K562 (cell line): ENCODE measurements at regions not wholly inside any gene's neighbourhood (a gene's known extent, or its start where the extent isn't known, plus 50 kb on each side); places are given as distances from the start of the nearest gene placed in this dataset.
A peak's percentile ranks its signal among the peaks of the same experiment; 100 is the strongest.

ENCODE experiments used
- ATAC-seq: fragments of 200-7000 bp; cut with Tn5 transposase; 3 replicates; pipeline ENCODE4 v1.9.1; 2020; ENCODE audit warnings: moderate library complexity
- BruUV-seq: library from RNA; stranded (reverse); fragments of 400-500 nt; replicated peaks from 2 replicates; lab custom pipeline; 2021; lab: Mats Ljungman, UMichigan
- CTCF ChIA-PET: fragments of 300-600 bp; formaldehyde crosslinking; extraction: SDS; loops from one replicate; lab custom pipeline; 2021; ENCODE audit warnings: low intra/inter-chr PET ratio; lab: Yijun Ruan, JAX
- POLR2A ChIA-PET: fragments of 300-600, 350-650 bp; sonication (Branson Sonifier 250); formaldehyde crosslinking; extraction: SDS; loops from one replicate; lab custom pipeline; 2021; ENCODE audit warnings: antibody characterized with exemption, inconsistent platforms; lab: Yijun Ruan, JAX
- DNase-seq, 4 experiments: peaks; one replicate each; pipeline versions ENCODE4 v3.0.0 to v3.0.0-alpha.2; 2011 to 2018; ENCODE audit warnings: low spot score in 3 of 4, mixed read lengths in 3 of 4; ENCODE audit errors: extremely low read depth in 1 of 4
- FAIRE-seq: peaks from 2 replicates; lab custom pipeline; 2011; peaks lifted over from hg19 to GRCh38; lab: Jason Lieb, UNC
- H2AFZ ChIP-seq: 2 replicates; pipeline ENCODE4 v1.6.0; 2011; ENCODE audit warnings: low read depth, low read length, control low read depth, inconsistent platforms
- H3K27ac ChIP-seq: fragments of 200-600 bp; 3 replicates; pipeline ENCODE4 v1.8.0; 2011; ENCODE audit warnings: low read depth, mild to moderate bottlenecking, control low read depth, inconsistent platforms, low read length, moderate library complexity, mixed read lengths; ENCODE audit errors: extremely low read depth
- H3K27me3 ChIP-seq, 2 experiments: fragments of 300-600 bp in 1 of 2; 2 replicates in 1 of 2; 3 replicates in 1 of 2; pipeline versions ENCODE4 v1.6.0 to v1.8.0; 2011; ENCODE audit warnings: inconsistent platforms in 2 of 2, low read length in 2 of 2, mild to moderate bottlenecking in 1 of 2, mixed read lengths in 1 of 2, moderate library complexity in 1 of 2; ENCODE audit not compliant: control insufficient read depth in 2 of 2, insufficient read depth in 2 of 2
- H3K36me3 ChIP-seq: fragments of 300-600 bp; 3 replicates; pipeline ENCODE4 v1.8.0; 2011; ENCODE audit warnings: mild to moderate bottlenecking, low read length, inconsistent platforms; ENCODE audit not compliant: control insufficient read depth, insufficient read depth
- H3K4me1 ChIP-seq, 2 experiments: fragments of 200-600 bp in 1 of 2; replicated peaks in 1 of 2; 2 replicates in 1 of 2; 3 replicates in 1 of 2; pipeline versions ENCODE4 v1.5.1 to v1.8.0; 2011; ENCODE audit warnings: inconsistent platforms in 2 of 2, low read length in 2 of 2, mild to moderate bottlenecking in 1 of 2, mixed read lengths in 1 of 2, moderate library complexity in 1 of 2; ENCODE audit not compliant: control insufficient read depth in 2 of 2, insufficient read depth in 2 of 2
- H3K4me2 ChIP-seq: 2 replicates; pipeline ENCODE4 v1.6.1; 2011; ENCODE audit warnings: low read length, control low read depth, inconsistent platforms, mixed read lengths; ENCODE audit not compliant: insufficient read depth
- H3K4me3 ChIP-seq: fragments of 200-600 bp; sonication (generic), shearing (Covaris generic); 2 replicates; pipeline ENCODE4 v1.5.1; 2016; ENCODE audit warnings: control low read depth, inconsistent platforms
- H3K79me2 ChIP-seq: fragments of 200-600 bp; 3 replicates; pipeline ENCODE4 v1.8.0; 2011; ENCODE audit warnings: low read length, inconsistent platforms; ENCODE audit not compliant: control insufficient read depth, insufficient read depth
- H3K9ac ChIP-seq, 2 experiments: 2 replicates each; pipeline versions ENCODE4 v1.6.0 to v1.6.1; 2011; ENCODE audit warnings: low read depth in 2 of 2, low read length in 2 of 2, control low read depth in 1 of 2, inconsistent platforms in 1 of 2, mild to moderate bottlenecking in 1 of 2, mixed read lengths in 1 of 2; ENCODE audit not compliant: insufficient read depth in 1 of 2
- H3K9me1 ChIP-seq: one replicate; pipeline ENCODE4 v1.6.0; 2011; ENCODE audit warnings: inconsistent platforms, mild to moderate bottlenecking, low read length, moderate library complexity; ENCODE audit not compliant: control insufficient read depth, insufficient read depth
- H3K9me3 ChIP-seq: replicated peaks from 2 replicates; pipeline ENCODE4 v1.5.1; 2011; ENCODE audit warnings: low read depth, low read length, inconsistent platforms; ENCODE audit not compliant: control insufficient read depth, insufficient read depth
- H4K20me1 ChIP-seq: replicated peaks from 2 replicates; pipeline ENCODE4 v1.6.1; 2011; ENCODE audit warnings: low read length, inconsistent platforms, mixed read lengths; ENCODE audit not compliant: control insufficient read depth, insufficient read depth
- CSDE1 ChIP-seq, 2 experiments: fragments of 450-650 bp; IDR thresholded peaks; 2 replicates each; pipeline ENCODE4 v1.6.1; 2016; ENCODE audit warnings: mild to moderate bottlenecking in 1 of 2
- MTA1 ChIP-seq: fragments of 450-650 bp; IDR thresholded peaks from 2 replicates; pipeline ENCODE4 v1.6.1; 2017; ENCODE audit warnings: borderline replicate concordance
- NR1H2 ChIP-seq: sonication (generic); formaldehyde crosslinking; IDR thresholded peaks from 2 replicates; pipeline ENCODE4 v1.4.0; 2020; ENCODE audit warnings: mild to moderate bottlenecking, missing genetic modification reagents
- RAD21 ChIP-seq, 2 experiments: fragments of 250-450 bp in 1 of 2; fragments of 450-650 bp in 1 of 2; sonication (Bioruptor Pico) in 1 of 2; formaldehyde crosslinking in 1 of 2; IDR thresholded peaks in 1 of 2; conservative IDR thresholded peaks in 1 of 2; 2 replicates each; pipeline versions ENCODE4 v1.4.0 to v1.8.0; 2020 to 2022; ENCODE audit warnings: mild to moderate bottlenecking in 2 of 2, moderate library complexity in 1 of 2
- RHOXF2B ChIP-seq: fragments of 250-450 bp; sonication (Bioruptor Pico); conservative IDR thresholded peaks from 2 replicates; pipeline ENCODE4 v1.5.1; 2021
- SMAD1 ChIP-seq: fragments of 150-350 bp; IDR thresholded peaks from 2 replicates; pipeline ENCODE4 v1.6.1; 2014; ENCODE audit warnings: low read length, low read depth; ENCODE audit not compliant: partially characterized antibody
- SMC3 ChIP-seq: conservative IDR thresholded peaks from 2 replicates; pipeline ENCODE4 v1.6.1; 2011; ENCODE audit warnings: low read depth, low read length, improper control_type of control experiment; ENCODE audit not compliant: insufficient read depth
- ZC3H11A ChIP-seq: IDR thresholded peaks from 2 replicates; pipeline ENCODE4 v1.6.1; 2012; ENCODE audit warnings: low read depth, low read length, improper control_type of control experiment
- WGBS: fragments of 100-300 bp; shearing (Covaris generic); methylation state at CpG from one replicate; pipeline ENCODE4 v1.1.6; 2016; ENCODE audit warnings: low coverage, mixed read lengths; ENCODE audit not compliant: insufficient coverage; ENCODE audit errors: missing lambda C conversion rate; 5-methylcytosine and 5-hydroxymethylcytosine counted together
- in situ Hi-C: fragments of 300-500 bp; cut with MboI; formaldehyde crosslinking; loops from 4 replicates; pipeline ENCODE4 v1.15.0; 2018; ENCODE audit warnings: inconsistent platforms, mixed read lengths
- intact Hi-C: fragments of 100-400 bp; cut with micrococcal nuclease; formaldehyde crosslinking; loops from 2 replicates; pipeline ENCODE4 v1.14.2; 2022
- TF ChIP-seq, protein P1 (sequence below): fragments of 450-650 bp; formaldehyde crosslinking; IDR thresholded peaks from 2 replicates; pipeline ENCODE4 v1.4.0; 2022; ENCODE audit warnings: mild to moderate bottlenecking, moderate library complexity
- TF ChIP-seq, protein P2 (sequence below), 2 experiments: fragments of 450-650 bp; formaldehyde crosslinking in 1 of 2; IDR thresholded peaks; 2 replicates each; pipeline versions ENCODE4 v1.4.0 to v1.6.1; 2014 to 2020; ENCODE audit warnings: mild to moderate bottlenecking in 2 of 2, borderline replicate concordance in 1 of 2, low read depth in 1 of 2

- in situ Hi-C loops, result loop anchor here (5.0 kb wide), 1 partner anchor 240 kb away; no protein-coding TSS in a partner anchor
- 6% methylated on average over 11 of the region's 12 CpGs for WGBS
- H2AFZ ChIP-seq, result no peak overlapping the region
- TF ChIP-seq RAD21 (CRISPR knock-in tag; conservative IDR thresholded peaks at IDR 0.05 in 1 of 2, IDR thresholded peaks at IDR 0.05 in 1 of 2) (peak; percentile 57 to 70), SMAD1 (no peak), MTA1 (no peak), NR1H2 (CRISPR knock-in tag) (no peak), ZC3H11A (no peak), RHOXF2B (no peak), SMC3 (peak; percentile 36; the same call in 1 of the 2 replicates), CSDE1 (IDR thresholded peaks at IDR 0.05) (no peak)
- TF ChIP-seq, protein P1, sequence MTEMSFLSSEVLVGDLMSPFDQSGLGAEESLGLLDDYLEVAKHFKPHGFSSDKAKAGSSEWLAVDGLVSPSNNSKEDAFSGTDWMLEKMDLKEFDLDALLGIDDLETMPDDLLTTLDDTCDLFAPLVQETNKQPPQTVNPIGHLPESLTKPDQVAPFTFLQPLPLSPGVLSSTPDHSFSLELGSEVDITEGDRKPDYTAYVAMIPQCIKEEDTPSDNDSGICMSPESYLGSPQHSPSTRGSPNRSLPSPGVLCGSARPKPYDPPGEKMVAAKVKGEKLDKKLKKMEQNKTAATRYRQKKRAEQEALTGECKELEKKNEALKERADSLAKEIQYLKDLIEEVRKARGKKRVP, result no peak
- TF ChIP-seq, protein P2, sequence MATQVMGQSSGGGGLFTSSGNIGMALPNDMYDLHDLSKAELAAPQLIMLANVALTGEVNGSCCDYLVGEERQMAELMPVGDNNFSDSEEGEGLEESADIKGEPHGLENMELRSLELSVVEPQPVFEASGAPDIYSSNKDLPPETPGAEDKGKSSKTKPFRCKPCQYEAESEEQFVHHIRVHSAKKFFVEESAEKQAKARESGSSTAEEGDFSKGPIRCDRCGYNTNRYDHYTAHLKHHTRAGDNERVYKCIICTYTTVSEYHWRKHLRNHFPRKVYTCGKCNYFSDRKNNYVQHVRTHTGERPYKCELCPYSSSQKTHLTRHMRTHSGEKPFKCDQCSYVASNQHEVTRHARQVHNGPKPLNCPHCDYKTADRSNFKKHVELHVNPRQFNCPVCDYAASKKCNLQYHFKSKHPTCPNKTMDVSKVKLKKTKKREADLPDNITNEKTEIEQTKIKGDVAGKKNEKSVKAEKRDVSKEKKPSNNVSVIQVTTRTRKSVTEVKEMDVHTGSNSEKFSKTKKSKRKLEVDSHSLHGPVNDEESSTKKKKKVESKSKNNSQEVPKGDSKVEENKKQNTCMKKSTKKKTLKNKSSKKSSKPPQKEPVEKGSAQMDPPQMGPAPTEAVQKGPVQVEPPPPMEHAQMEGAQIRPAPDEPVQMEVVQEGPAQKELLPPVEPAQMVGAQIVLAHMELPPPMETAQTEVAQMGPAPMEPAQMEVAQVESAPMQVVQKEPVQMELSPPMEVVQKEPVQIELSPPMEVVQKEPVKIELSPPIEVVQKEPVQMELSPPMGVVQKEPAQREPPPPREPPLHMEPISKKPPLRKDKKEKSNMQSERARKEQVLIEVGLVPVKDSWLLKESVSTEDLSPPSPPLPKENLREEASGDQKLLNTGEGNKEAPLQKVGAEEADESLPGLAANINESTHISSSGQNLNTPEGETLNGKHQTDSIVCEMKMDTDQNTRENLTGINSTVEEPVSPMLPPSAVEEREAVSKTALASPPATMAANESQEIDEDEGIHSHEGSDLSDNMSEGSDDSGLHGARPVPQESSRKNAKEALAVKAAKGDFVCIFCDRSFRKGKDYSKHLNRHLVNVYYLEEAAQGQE (IDR thresholded peaks at IDR 0.05; ENCODE audit: borderline replicate concordance), result peak; percentile 52; the same call in 1 of the 2 replicates
- TF ChIP-seq, protein P2 (CRISPR knock-in tag; IDR thresholded peaks at IDR 0.05; ENCODE audit: low read depth), result no peak
Observed at GRCh38 chr4:42282081-42282901, 115.0 kb upstream of the SHISA3 start.

More at GRCh38 chr4:42282081-42282901, 115.0 kb upstream of the SHISA3 start:
- Histone ChIP-seq H3K27ac (no peak overlapping the region), H3K9me3 (no peaks in the 10 kb centered on the region), H3K4me3 (no peak overlapping the region), H3K9ac (no peak overlapping the region), H3K36me3 (no peaks in the 10 kb centered on the region), H3K27me3 (no peaks in the 10 kb centered on the region), H4K20me1 (no peaks in the 10 kb centered on the region), H3K9me1 (no peaks in the 10 kb centered on the region), H3K4me2 (no peak overlapping the region), H3K79me2 (no peaks in the 10 kb centered on the region), H3K4me1 (no peaks in the 10 kb centered on the region)
- ChIA-PET POLR2A (no interaction called here), CTCF (interaction anchor here (0.7 to 1.6 kb wide), 3 partner anchors 237 to 584 kb away, joined by 5 read pairs; no protein-coding TSS in a partner anchor)
- BruUV-seq, result no TSS peak
- ATAC-seq (peak; percentile 95), FAIRE-seq (peak; percentile 79), DNase-seq (peak; percentile 59 to 69 (median 62))
- intact Hi-C loops, result loop anchor here (1.0 to 5.0 kb wide), 3 partner anchors 238 to 590 kb away; no protein-coding TSS in a partner anchor
